ENCODE measurements at regions not wholly inside any gene's neighbourhood (a gene's known extent, or its start where the extent isn't known, plus 50 kb on each side); places are given as distances from the start of the nearest gene placed in this dataset.

DNA sequence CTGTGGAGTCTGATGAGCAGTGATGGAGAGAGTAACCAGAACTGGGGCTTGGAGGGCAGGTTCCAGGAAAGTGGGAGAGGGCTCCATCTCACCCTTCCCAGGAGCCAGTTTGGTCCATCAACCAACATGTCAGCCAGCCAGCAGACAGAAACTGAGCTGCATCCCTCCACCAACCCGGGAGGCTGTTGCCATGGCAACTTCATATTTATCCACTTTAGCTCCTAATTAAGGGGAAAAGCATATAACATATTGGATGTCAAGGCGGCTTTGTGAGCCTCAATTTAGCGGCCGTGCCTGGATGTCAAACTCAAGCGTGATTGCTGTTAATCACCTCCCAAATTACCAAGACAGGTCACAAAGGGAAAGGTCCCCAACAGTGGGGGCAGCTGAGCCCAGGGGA, 81.5 kb upstream of the ARAP3 start:
- Histone ChIP-seq H4K20me1 (ENCODE audit: insufficient read depth) (no peaks in the 10 kb centered on the region), H3K27me3 (ENCODE audit: insufficient read depth, low read length) (peaks cover 16% of the 10 kb centered on the region; the same call in 1 of the 2 replicates), H3K27ac (ENCODE audit: low read depth, low read length) (no peak overlapping the region), H3K9me3 (ENCODE audit: control insufficient read depth in 1 of 2, insufficient read depth in 1 of 2, low read depth in 1 of 2, low read length in 2 of 2) (no peaks in the 10 kb centered on the region), H3K36me3 (ENCODE audit: control insufficient read depth in 1 of 2, insufficient read depth in 2 of 2, low read length in 2 of 2) (no peaks in the 10 kb centered on the region), H3K4me2 (ENCODE audit: low read length) (no peak overlapping the region), H3K9me2 (ENCODE audit: insufficient read depth) (no peaks in the 10 kb centered on the region), H2AFZ (ENCODE audit: low read depth, low read length, poor library complexity, severe bottlenecking) (no peak overlapping the region), H3K9ac (ENCODE audit: low read length) (no peak overlapping the region), H3K79me2 (ENCODE audit: insufficient read depth, low read length) (no peaks in the 10 kb centered on the region), H3K4me3 (replicated peaks in 1 of 2; ENCODE audit: low read depth in 1 of 2, low read length in 2 of 2) (no peak overlapping the region), H3K4me1 (ENCODE audit: control insufficient read depth in 1 of 2, insufficient read depth in 2 of 2, low read length in 2 of 2) (peaks cover 0 to 3% of the 10 kb centered on the region in 2 experiments; a peak in 1 of 4 replicates)
- ATAC-seq (no peak), DNase-seq (ENCODE audit: low read depth, low spot score) (no peak)
- BruUV-seq (replicated peaks), result no TSS peak
- TF ChIP-seq SRF (IDR thresholded peaks at IDR 0.05; ENCODE audit: low read depth) (no peak), SP1 (IDR thresholded peaks at IDR 0.05; ENCODE audit: low read depth) (no peak), CBX3 (IDR thresholded peaks at IDR 0.05; ENCODE audit: low read depth) (no peak)
- POLR2A ChIA-PET, result no interaction called here
- intact Hi-C loops (cut with micrococcal nuclease), result no loop called here
- CTCF ChIA-PET, result no interaction called here
- RAD21 ChIA-PET (ENCODE audit: low non-redundant PET in 1 of 2, low total read pairs in 2 of 2, uncharacterized antibody in 2 of 2, unreplicated experiment in 2 of 2), result interaction anchor here in 1 of 2 experiments (1.4 kb wide), 1 partner anchor 197 kb away, joined by 3 read pairs; no protein-coding TSS in a partner anchor

DNA sequence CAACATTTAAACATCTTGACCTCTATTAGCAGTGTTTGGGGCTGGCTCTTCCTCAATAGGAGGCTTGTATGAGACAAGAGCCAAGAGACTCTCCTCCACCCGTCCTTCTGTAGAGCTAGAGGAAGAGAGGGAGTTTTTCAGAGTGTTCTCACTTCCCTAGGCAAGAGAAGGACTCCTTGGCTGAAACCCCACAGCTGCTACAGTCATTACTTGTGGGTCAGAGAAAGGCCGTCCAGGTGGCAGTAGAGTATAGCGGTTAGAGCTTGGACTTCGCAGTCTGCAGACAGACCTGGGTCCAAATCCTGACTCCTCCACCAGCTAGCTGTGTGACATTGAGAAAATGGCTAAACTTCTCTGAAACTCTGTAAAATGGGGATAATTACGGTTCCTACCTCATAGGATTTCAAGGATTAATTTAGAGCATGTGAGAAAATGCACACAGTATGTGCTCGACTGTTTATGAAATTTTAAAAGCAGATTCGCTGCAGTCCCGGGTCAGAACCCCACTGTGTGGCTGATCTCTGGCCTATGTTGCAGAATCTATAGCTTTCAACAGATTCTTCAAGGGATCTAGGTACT, 80.8 kb upstream of the ARAP3 start:
- Histone ChIP-seq H3K9me3 (ENCODE audit: control insufficient read depth in 1 of 2, insufficient read depth in 1 of 2, low read depth in 1 of 2, low read length in 2 of 2) (no peaks in the 10 kb centered on the region), H3K4me1 (ENCODE audit: control insufficient read depth in 1 of 2, insufficient read depth in 2 of 2, low read length in 2 of 2) (peaks cover 0 to 5% of the 10 kb centered on the region in 2 experiments; a peak in 1 of 4 replicates), H3K27me3 (ENCODE audit: insufficient read depth, low read length) (peaks cover 16% of the 10 kb centered on the region; the same call in 1 of the 2 replicates), H3K9ac (ENCODE audit: low read length) (no peak overlapping the region), H4K20me1 (ENCODE audit: insufficient read depth) (no peaks in the 10 kb centered on the region), H3K4me2 (ENCODE audit: low read length) (no peak overlapping the region), H2AFZ (ENCODE audit: low read depth, low read length, poor library complexity, severe bottlenecking) (no peak overlapping the region), H3K27ac (ENCODE audit: low read depth, low read length) (no peak overlapping the region), H3K4me3 (replicated peaks in 1 of 2; ENCODE audit: low read depth in 1 of 2, low read length in 2 of 2) (no peak overlapping the region), H3K9me2 (ENCODE audit: insufficient read depth) (no peaks in the 10 kb centered on the region), H3K79me2 (ENCODE audit: insufficient read depth, low read length) (no peaks in the 10 kb centered on the region), H3K36me3 (ENCODE audit: control insufficient read depth in 1 of 2, insufficient read depth in 2 of 2, low read length in 2 of 2) (no peaks in the 10 kb centered on the region)
- TF ChIP-seq RAD21 (IDR thresholded peaks at IDR 0.05; ENCODE audit: low read depth) (peak; percentile 59), POLR2AphosphoS5 (IDR thresholded peaks at IDR 0.05; ENCODE audit: low read depth, low read length) (no peak)
- TF ChIP-seq, protein P1, sequence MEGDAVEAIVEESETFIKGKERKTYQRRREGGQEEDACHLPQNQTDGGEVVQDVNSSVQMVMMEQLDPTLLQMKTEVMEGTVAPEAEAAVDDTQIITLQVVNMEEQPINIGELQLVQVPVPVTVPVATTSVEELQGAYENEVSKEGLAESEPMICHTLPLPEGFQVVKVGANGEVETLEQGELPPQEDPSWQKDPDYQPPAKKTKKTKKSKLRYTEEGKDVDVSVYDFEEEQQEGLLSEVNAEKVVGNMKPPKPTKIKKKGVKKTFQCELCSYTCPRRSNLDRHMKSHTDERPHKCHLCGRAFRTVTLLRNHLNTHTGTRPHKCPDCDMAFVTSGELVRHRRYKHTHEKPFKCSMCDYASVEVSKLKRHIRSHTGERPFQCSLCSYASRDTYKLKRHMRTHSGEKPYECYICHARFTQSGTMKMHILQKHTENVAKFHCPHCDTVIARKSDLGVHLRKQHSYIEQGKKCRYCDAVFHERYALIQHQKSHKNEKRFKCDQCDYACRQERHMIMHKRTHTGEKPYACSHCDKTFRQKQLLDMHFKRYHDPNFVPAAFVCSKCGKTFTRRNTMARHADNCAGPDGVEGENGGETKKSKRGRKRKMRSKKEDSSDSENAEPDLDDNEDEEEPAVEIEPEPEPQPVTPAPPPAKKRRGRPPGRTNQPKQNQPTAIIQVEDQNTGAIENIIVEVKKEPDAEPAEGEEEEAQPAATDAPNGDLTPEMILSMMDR (IDR thresholded peaks at IDR 0.05 in 2 of 3, conservative IDR thresholded peaks at IDR 0.05 in 1 of 3; ENCODE audit: borderline replicate concordance in 1 of 3, insufficient read depth in 1 of 3, low read depth in 2 of 3, low read length in 2 of 3), result peak in 2 of 3 experiments; percentile 15 to 36; a peak in 1 of 6 replicates
- ChIA-PET CTCF (no interaction called here), POLR2A (no interaction called here), RAD21 (ENCODE audit: low non-redundant PET in 1 of 2, low total read pairs in 2 of 2, uncharacterized antibody in 2 of 2, unreplicated experiment in 2 of 2) (interaction anchor here (1.4 kb wide), 2 partner anchors 116 to 198 kb away, joined by 3 read pairs; no protein-coding TSS in a partner anchor)
- intact Hi-C loops (cut with micrococcal nuclease), result no loop called here
- ATAC-seq (0 out of 2 replicates have a peak, but pooled peaks have one; percentile 38), DNase-seq (ENCODE audit: low read depth, low spot score) (no peak)
- BruUV-seq (replicated peaks), result no TSS peak

Data from HCT116 (cell line).